ENCODE measurements at regions not wholly inside any gene's neighbourhood (a gene's known extent, or its start where the extent isn't known, plus 50 kb on each side); places are given as distances from the start of the nearest gene placed in this dataset.

DNA sequence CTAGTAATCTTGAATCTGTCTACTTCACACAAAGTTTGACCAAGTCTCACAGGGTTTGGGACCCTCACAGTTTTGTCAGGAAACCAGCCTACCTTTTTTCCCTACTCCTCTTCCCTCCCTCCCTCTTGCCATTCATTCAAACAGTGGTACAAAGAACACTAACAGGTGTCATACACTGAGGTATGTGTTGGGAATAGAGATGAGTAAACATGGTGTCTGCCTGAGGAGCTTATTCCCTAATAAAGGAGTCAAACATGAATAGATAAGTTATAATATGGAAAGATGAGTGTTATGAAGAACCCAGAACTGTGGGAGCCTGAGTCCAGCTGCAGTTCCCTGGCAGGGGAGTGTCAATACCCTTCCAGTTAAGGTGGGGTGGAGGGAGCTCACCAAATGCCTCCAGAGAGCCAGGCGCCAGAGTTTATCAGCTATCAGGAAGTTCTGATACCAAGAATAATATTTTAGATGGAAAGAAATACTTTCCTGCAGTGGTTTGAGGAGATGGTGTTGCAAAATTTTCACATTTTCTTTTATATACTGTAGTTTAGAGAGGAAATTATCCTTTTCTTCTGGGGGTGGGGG lies 183.4 kb upstream of the NR3C1 start:
- DNase-seq (ENCODE audit: extremely low read depth in 1 of 4, low spot score in 3 of 4) (no peak), ATAC-seq (no peak), FAIRE-seq (no peak)
- intact Hi-C loops (cut with micrococcal nuclease) (loop anchor here (10.0 kb wide), 1 partner anchor 372 kb away; no protein-coding TSS in a partner anchor), in situ Hi-C loops (cut with MboI) (no loop called here)
- Histone ChIP-seq H3K79me2 (ENCODE audit: control insufficient read depth, insufficient read depth, low read length) (no peaks in the 10 kb centered on the region), H4K20me1 (replicated peaks; ENCODE audit: control insufficient read depth, insufficient read depth, low read length) (no peaks in the 10 kb centered on the region), H3K4me1 (replicated peaks in 1 of 2; ENCODE audit: control insufficient read depth in 2 of 2, insufficient read depth in 2 of 2, low read length in 2 of 2) (peaks cover 0 to 37% of the 10 kb centered on the region in 2 experiments; a peak in 4 of 5 replicates), H3K9ac (ENCODE audit: insufficient read depth in 1 of 2, low read depth in 2 of 2, low read length in 2 of 2) (0 out of 4 replicates have a peak overlapping the region, but pooled peaks of 1 of the 2 experiments have one; percentile 50), H3K9me3 (replicated peaks; ENCODE audit: control insufficient read depth, insufficient read depth, low read depth, low read length) (no peaks in the 10 kb centered on the region), H3K27me3 (ENCODE audit: control insufficient read depth in 2 of 2, insufficient read depth in 2 of 2, low read length in 2 of 2) (no peaks in the 10 kb centered on the region), H3K36me3 (ENCODE audit: control insufficient read depth, insufficient read depth, low read length) (no peaks in the 10 kb centered on the region), H3K4me2 (ENCODE audit: insufficient read depth, low read length) (peak overlapping the region; percentile 50; the same call in 1 of the 2 replicates), H3K27ac (ENCODE audit: extremely low read depth, low read depth, low read length) (peak overlapping the region; percentile 70; the same call in 2 of the 3 replicates), H3K4me3 (no peak overlapping the region), H3K9me1 (ENCODE audit: control insufficient read depth, insufficient read depth, low read length) (no peaks in the 10 kb centered on the region), H2AFZ (ENCODE audit: low read depth, low read length) (peak overlapping the region; percentile 77)
- no TSS peak for BruUV-seq (replicated peaks)
- POLR2A ChIA-PET: interaction anchor here (0.6 to 0.7 kb wide), 2 partner anchors 31 to 65 kb away, joined by 3 to 4 read pairs; no protein-coding TSS in a partner anchor
- WGBS (ENCODE audit: insufficient coverage, low coverage, missing lambda C conversion rate): 14% methylated on average over 1 of the region's 1 CpG
- CTCF ChIA-PET (ENCODE audit: low intra/inter-chr PET ratio): no interaction called here
- TF ChIP-seq, protein P1, sequence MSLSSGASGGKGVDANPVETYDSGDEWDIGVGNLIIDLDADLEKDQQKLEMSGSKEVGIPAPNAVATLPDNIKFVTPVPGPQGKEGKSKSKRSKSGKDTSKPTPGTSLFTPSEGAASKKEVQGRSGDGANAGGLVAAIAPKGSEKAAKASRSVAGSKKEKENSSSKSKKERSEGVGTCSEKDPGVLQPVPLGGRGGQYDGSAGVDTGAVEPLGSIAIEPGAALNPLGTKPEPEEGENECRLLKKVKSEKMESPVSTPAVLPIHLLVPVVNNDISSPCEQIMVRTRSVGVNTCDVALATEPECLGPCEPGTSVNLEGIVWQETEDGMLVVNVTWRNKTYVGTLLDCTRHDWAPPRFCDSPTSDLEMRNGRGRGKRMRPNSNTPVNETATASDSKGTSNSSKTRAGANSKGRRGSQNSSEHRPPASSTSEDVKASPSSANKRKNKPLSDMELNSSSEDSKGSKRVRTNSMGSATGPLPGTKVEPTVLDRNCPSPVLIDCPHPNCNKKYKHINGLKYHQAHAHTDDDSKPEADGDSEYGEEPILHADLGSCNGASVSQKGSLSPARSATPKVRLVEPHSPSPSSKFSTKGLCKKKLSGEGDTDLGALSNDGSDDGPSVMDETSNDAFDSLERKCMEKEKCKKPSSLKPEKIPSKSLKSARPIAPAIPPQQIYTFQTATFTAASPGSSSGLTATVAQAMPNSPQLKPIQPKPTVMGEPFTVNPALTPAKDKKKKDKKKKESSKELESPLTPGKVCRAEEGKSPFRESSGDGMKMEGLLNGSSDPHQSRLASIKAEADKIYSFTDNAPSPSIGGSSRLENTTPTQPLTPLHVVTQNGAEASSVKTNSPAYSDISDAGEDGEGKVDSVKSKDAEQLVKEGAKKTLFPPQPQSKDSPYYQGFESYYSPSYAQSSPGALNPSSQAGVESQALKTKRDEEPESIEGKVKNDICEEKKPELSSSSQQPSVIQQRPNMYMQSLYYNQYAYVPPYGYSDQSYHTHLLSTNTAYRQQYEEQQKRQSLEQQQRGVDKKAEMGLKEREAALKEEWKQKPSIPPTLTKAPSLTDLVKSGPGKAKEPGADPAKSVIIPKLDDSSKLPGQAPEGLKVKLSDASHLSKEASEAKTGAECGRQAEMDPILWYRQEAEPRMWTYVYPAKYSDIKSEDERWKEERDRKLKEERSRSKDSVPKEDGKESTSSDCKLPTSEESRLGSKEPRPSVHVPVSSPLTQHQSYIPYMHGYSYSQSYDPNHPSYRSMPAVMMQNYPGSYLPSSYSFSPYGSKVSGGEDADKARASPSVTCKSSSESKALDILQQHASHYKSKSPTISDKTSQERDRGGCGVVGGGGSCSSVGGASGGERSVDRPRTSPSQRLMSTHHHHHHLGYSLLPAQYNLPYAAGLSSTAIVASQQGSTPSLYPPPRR (CRISPR knock-in tag; IDR thresholded peaks at IDR 0.05; ENCODE audit: borderline replicate concordance): no peak
- TF ChIP-seq PRMT5 (CRISPR knock-in tag; IDR thresholded peaks at IDR 0.05) (no peak), HNRNPK (IDR thresholded peaks at IDR 0.05; ENCODE audit: low read depth, low read length, poor library complexity, severe bottlenecking) (no peak), SIN3A (IDR thresholded peaks at IDR 0.05; ENCODE audit: borderline replicate concordance in 2 of 2, control insufficient read depth in 1 of 2, low read depth in 2 of 2, low read length in 2 of 2) (no peak), ZNF584 (CRISPR knock-in tag; IDR thresholded peaks at IDR 0.05; ENCODE audit: low read depth) (no peak), PCBP1 (IDR thresholded peaks at IDR 0.05; ENCODE audit: low read depth, low read length, poor library complexity, severe bottlenecking) (no peak), ZNF695 (CRISPR knock-in tag; IDR thresholded peaks at IDR 0.05) (no peak)

Data from K562 (cell line).